ENCODE measurements at regions not wholly inside any gene's neighbourhood (a gene's known extent, or its start where the extent isn't known, plus 50 kb on each side); places are given as distances from the start of the nearest gene placed in this dataset.
A peak's percentile ranks its signal among the peaks of the same experiment; 100 is the strongest.
"Not testable (repeated sequence)": the region's sequence is repeated elsewhere in the genome, so short reads cannot be mapped to it uniquely, and the experiment has no call there.

DNA sequence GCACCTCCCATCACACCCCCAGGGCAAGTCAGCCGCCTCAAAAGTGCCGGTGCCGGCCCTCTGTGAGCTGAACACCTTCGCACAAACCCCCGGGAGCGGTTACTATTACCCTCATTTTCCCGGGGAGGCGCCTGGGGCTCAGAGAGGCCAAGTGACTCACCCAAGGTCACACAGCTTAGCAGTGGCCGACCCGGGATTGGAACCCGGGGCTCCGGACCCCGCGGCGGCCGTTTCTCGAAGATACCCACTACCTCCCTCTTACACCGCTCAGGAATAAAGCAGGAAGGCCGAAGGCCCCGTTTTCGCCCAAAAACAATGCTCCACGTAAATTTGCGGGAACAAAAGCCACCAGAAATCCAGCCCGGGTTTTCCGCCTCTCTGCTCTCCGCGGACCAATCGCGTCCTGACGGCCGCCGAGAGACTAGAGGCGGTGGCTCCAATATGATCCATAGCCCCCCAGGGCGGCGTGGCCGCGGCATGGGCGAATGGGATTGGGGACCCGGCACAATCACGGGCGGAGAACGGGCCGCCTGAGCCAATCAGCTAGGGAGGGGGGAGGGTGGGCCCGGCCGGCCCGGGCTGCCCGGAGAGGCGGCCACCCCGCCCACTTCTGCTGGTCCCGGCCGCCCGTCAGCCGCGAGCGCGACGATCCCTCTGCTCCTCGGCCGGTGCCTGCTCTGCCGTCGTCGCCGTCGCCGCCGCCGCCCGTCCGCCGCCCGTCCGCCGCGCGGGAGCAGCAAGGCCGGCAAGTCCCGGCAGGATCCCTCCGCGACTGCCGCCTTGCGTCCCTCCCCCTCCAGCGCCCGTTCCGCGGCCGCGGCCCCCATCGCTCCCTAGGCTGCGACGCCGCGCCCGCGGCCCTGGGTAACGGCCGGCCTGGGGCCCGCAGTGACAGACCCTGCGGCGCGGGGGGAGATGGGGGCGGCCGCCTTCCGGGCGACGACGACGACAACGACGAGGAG lies 177.0 kb downstream of the OR4M2 start:
- Histone ChIP-seq H3K27me3 (no peaks in the 10 kb centered on the region), H3K36me3 (no peaks in the 10 kb centered on the region), H3K27ac (no peak overlapping the region), H3K9me3 (no peaks in the 10 kb centered on the region), H3K4me1 (ENCODE audit: insufficient read depth) (peaks cover 3% of the 10 kb centered on the region), H3K4me3 (no peak overlapping the region)
- no peak for TF ChIP-seq EP300 (IDR thresholded peaks at IDR 0.05)
- DNase-seq: peak in 3 of 5 donors; percentile 27 to 72 (median 47)
- 39 to 75% (median 69%) methylated on average over 98 to 109 of the region's 109 CpGs for WGBS, 3 donors
- intact Hi-C loops (cut with DNase I): no loop called here

DNA sequence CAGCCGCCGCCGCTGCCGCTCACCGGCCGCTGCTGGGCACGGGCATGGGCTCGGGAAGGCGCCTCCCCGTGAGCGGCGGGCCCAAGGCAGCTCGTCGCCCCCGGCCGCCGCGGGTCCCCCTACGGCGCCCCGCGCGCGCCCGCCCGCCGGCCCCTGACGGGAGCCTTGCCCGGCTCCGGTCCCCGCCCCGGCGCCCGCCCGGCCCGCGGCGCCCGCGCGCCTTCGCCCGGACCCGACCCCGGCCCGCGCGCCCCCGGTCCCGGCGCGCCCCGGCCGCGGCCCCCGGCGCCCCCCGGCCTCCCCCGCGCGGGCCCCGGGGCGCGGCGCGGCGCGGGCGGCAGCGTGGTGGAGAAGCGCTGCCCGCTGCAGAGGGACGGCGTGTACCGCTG lies 177.7 kb downstream of the OR4M2 start:
- DNase-seq: no peak
- H3K9me3 ChIP-seq: no peaks in the 10 kb centered on the region
- no peak overlapping the region for H3K27ac ChIP-seq
- TF ChIP-seq, protein P1, sequence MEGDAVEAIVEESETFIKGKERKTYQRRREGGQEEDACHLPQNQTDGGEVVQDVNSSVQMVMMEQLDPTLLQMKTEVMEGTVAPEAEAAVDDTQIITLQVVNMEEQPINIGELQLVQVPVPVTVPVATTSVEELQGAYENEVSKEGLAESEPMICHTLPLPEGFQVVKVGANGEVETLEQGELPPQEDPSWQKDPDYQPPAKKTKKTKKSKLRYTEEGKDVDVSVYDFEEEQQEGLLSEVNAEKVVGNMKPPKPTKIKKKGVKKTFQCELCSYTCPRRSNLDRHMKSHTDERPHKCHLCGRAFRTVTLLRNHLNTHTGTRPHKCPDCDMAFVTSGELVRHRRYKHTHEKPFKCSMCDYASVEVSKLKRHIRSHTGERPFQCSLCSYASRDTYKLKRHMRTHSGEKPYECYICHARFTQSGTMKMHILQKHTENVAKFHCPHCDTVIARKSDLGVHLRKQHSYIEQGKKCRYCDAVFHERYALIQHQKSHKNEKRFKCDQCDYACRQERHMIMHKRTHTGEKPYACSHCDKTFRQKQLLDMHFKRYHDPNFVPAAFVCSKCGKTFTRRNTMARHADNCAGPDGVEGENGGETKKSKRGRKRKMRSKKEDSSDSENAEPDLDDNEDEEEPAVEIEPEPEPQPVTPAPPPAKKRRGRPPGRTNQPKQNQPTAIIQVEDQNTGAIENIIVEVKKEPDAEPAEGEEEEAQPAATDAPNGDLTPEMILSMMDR (IDR thresholded peaks at IDR 0.05): no peak
- TF ChIP-seq POLR2A (IDR thresholded peaks at IDR 0.05) (no peak), EP300 (IDR thresholded peaks at IDR 0.05) (no peak)
- no peaks in the 10 kb centered on the region for H3K27me3 ChIP-seq
- H3K4me3 ChIP-seq: no peak overlapping the region
- H3K36me3 ChIP-seq: no peaks in the 10 kb centered on the region
- WGBS, 3 donors: 43 to 68% (median 64%) methylated on average over 15 to 75 of the region's 75 CpGs
- peaks cover 3% of the 10 kb centered on the region for H3K4me1 ChIP-seq (ENCODE audit: insufficient read depth)
- intact Hi-C loops (cut with DNase I): no loop called here

DNA sequence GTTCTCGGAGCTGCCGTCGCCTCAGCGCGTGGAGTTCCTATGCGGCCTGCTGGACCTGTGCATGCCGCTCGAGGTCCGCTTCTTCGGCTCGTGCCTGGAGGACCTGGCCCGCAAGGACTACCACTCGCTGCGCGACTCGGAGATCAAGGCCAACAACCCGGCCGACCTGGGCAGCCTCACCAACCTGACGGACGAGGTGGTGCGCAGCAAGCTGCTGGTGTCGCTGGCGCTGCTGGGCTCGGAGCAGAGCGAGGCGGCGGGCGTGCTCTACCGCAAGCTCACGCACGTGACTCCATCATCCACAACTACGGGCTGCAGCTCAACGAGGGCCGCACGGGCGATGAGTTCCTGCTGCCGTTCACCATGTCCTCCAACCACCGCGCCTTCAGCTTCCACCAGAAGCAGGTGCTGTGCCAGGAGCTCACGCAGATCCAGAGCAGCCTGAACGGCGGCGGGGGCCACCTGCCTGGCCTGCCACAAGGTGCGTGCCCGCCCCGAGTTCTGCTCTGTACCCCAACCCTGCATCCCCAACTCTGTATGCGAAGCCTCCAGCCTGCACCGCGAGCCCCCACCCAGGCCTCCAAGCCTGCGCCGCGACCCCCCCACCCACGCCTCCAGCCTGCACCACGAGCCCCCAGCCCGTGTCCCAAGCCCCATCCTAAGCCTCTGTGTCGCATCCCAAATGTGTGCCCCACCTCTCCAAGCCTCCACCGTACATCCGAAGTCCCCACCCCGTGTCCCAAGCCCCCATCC lies 178.2 kb downstream of the OR4M2 start:
- intact Hi-C loops (cut with DNase I): no loop called here
- no peak overlapping the region for H3K27ac ChIP-seq
- no peak overlapping the region for H3K4me3 ChIP-seq
- peak in 1 of 5 donors; percentile 28 for DNase-seq
- H3K9me3 ChIP-seq: no peaks in the 10 kb centered on the region
- TF ChIP-seq, protein P1 (IDR thresholded peaks at IDR 0.05): no peak
- no peak for TF ChIP-seq EP300 (IDR thresholded peaks at IDR 0.05)
- no peak for TF ChIP-seq POLR2A (IDR thresholded peaks at IDR 0.05)
- H3K27me3 ChIP-seq: no peaks in the 10 kb centered on the region
- H3K36me3 ChIP-seq: no peaks in the 10 kb centered on the region
- WGBS, 3 donors: 56 to 80% (median 77%) methylated on average over 52 to 59 of the region's 59 CpGs
- peaks cover 3% of the 10 kb centered on the region for H3K4me1 ChIP-seq (ENCODE audit: insufficient read depth)

DNA sequence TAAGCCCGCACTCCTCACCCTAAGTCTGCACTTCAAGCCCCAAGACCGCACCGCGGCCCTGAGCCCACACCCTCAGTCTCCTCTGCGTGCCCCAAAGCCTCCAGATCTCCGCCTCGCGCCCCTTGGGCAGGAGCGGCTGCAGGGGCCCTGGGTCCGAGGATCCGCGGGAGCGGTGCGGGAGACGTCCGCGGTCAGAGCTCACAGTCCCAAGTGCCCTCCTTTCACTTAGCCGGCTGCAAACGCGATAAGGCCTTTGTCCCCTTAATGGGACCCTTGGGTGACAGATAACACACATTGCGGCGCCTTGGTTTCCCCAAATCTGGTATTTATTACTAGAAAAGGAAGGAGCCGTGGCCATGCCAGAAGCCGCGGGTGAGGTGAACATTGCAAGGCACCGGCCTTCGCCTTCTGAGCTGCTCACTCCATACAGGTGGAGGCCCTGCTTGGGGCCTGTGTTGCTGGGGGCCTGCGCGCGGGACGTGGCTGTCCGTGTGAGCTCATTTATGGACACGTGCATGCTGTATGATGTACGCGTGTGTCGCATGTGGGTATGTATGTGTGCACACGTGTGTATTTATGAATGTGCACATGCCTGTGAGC lies 178.9 kb downstream of the OR4M2 start:
- H3K27ac ChIP-seq; DNase-seq; H3K4me3 ChIP-seq; H3K36me3 ChIP-seq; H3K27me3 ChIP-seq; intact Hi-C loops (cut with DNase I); H3K4me1 ChIP-seq (ENCODE audit: insufficient read depth); H3K9me3 ChIP-seq: not testable (repeated sequence)
- 77 to 86% (median 83%) methylated on average over 35 to 37 of the region's 37 CpGs for WGBS, 3 donors

DNA sequence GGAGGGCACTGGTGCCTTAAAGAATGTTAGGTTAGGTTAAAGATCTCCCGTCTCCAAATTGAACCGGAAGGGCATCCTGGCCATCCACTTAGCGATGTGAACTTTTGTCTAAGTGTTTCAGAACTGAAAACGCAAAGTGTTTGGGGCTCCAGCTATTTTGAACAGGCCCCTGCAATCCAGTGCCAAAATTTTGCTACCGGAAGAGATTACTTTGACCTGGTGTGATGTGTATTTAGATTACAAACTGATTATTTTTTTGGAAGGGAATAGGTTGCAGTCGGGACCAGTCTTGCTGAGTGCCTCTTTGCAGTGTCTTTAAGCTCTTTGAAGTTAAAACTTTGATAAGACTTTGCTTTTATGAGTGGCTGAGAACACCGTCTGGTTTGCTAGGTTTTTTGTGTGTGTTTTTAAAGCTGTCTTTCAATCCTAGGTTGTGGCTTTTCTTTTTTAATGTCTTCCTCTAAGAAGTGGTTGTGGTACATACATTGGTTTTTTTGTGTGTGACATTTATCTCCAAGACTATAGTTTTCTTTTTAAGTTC lies 179.6 kb downstream of the OR4M2 start:
- DNase-seq: no peak
- no peaks in the 10 kb centered on the region for H3K9me3 ChIP-seq
- intact Hi-C loops (cut with DNase I): no loop called here
- H3K36me3 ChIP-seq: no peaks in the 10 kb centered on the region
- H3K27ac ChIP-seq: no peak overlapping the region
- peaks cover 3% of the 10 kb centered on the region for H3K4me1 ChIP-seq (ENCODE audit: insufficient read depth)
- H3K27me3 ChIP-seq: no peaks in the 10 kb centered on the region
- no peak overlapping the region for H3K4me3 ChIP-seq
- TF ChIP-seq, protein P1 (IDR thresholded peaks at IDR 0.05): no peak
- no peak for TF ChIP-seq EP300 (IDR thresholded peaks at IDR 0.05)
- no peak for TF ChIP-seq POLR2A (IDR thresholded peaks at IDR 0.05)
- WGBS, 3 donors: 64 to 82% (median 69%) methylated on average over 7 of the region's 7 CpGs

All from ovary (tissue), 7 donors.